Panc1 (cell line): ENCODE measurements at regions not wholly inside any gene's neighbourhood (a gene's known extent, or its start where the extent isn't known, plus 50 kb on each side); places are given as distances from the start of the nearest gene placed in this dataset.

Experiments used
- POLR2AphosphoS5 ChIP-seq: IDR thresholded peaks from 2 replicates; pipeline ENCODE4 v1.6.1; 2012; ENCODE audit warnings: mild to moderate bottlenecking, low read depth, low read length, moderate library complexity
- TCF7L2 ChIP-seq: IDR thresholded peaks from 2 replicates; pipeline ENCODE4 v1.6.1; 2011; ENCODE audit warnings: mild to moderate bottlenecking, low read depth, low read length, inconsistent platforms
- TF ChIP-seq, protein P1 (sequence below): fragments of 450-650 bp; IDR thresholded peaks from 2 replicates; pipeline ENCODE4 v1.5.1; 2017; ENCODE audit warnings: mild to moderate bottlenecking

DNA sequence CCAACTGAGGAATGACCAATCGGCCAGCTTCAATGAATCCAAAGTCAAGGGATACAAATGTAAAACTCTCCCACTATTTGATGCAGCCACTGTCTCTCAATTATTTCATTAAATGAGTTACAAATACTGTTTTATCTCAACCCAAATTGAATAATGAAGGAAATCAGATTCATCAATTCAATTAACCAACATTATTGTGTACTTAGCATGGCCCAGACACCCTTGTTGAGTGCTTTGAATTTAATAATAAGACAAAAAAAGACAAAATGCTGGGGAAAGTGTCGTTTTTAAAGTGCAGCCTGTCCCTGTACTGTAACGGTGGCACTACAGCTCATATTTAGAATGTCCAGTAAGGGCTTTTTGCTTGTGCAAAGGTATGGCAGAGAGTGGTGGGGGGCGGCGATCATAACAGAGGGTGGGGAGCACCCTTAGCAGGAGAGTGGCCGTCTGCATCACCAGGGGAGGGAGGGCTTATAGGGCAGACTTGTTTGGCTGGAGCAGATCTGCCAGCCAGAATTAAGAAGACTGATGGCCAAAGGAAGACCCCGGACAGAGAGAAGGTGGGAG lies 123.8 kb upstream of the GALNT2 start:
- TF ChIP-seq POLR2AphosphoS5 (no peak), TCF7L2 (no peak)
- TF ChIP-seq, protein P1, sequence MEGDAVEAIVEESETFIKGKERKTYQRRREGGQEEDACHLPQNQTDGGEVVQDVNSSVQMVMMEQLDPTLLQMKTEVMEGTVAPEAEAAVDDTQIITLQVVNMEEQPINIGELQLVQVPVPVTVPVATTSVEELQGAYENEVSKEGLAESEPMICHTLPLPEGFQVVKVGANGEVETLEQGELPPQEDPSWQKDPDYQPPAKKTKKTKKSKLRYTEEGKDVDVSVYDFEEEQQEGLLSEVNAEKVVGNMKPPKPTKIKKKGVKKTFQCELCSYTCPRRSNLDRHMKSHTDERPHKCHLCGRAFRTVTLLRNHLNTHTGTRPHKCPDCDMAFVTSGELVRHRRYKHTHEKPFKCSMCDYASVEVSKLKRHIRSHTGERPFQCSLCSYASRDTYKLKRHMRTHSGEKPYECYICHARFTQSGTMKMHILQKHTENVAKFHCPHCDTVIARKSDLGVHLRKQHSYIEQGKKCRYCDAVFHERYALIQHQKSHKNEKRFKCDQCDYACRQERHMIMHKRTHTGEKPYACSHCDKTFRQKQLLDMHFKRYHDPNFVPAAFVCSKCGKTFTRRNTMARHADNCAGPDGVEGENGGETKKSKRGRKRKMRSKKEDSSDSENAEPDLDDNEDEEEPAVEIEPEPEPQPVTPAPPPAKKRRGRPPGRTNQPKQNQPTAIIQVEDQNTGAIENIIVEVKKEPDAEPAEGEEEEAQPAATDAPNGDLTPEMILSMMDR = no peak
